Colon (tissue), 2 donors: ENCODE measurements at regions not wholly inside any gene's neighbourhood (a gene's known extent, or its start where the extent isn't known, plus 50 kb on each side); places are given as distances from the start of the nearest gene placed in this dataset.

ENCODE experiments used
- FAIRE-seq: peaks from 2 replicates; lab custom pipeline; 2012; peaks lifted over from hg19 to GRCh38; lab: Jason Lieb, UNC
- donor health status: control.
- donor health status: control.

DNA sequence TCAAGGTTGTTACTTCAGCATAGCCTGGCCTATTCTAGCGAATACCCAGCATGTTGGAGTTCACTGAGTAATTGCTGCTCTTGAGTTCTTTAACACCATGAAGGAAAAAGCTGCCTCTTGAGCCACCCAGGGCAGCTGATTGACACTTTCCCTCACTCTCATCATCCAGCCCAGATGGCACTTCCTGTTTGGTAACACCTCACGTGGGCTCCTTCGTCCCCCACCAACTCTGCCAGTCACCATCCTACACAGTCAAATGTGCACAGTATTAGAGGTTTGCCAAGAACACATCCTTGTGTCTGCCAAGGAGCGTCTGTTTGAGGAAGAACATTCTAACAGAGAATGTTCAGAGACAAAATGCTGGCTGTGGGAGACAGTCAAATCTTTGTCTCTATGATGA is 266.3 kb downstream of the RPLP1 start:
- no peak for FAIRE-seq

GRCh38 chr15:69719527-69720240 is 267.1 kb downstream of the RPLP1 start:
- no peak for FAIRE-seq

- FAIRE-seq: no peak
These were observed 267.9 kb downstream of the RPLP1 start for GRCh38 chr15:69720536-69720935.

GRCh38 chr15:69722924-69723323 is 270.3 kb downstream of the RPLP1 start:
- no peak for FAIRE-seq

GRCh38 chr15:69723404-69724096 is 270.9 kb downstream of the RPLP1 start:
- no peak for FAIRE-seq

- no peak for FAIRE-seq
These were observed 271.7 kb downstream of the RPLP1 start for GRCh38 chr15:69724333-69724732.

DNA sequence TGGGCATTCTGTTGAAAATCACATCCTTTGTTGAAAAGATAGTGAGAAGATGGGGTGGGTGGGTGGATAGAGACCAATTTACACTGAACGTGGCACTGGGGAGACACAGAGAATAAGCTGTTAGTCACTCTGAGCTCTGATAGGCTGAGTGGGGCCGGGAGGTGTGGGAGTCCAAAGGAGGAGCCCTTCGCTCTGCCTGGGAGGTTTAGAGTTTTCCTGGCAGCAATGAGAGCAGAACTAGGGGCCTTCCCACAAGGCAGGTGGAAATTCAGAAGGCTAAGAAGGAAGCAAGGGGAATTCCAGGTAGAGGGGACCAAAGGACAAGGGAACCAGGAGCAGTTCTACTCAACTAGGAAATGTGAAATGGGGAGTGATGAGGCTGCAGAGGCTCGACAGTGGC is 272.7 kb downstream of the RPLP1 start:
- no peak for FAIRE-seq

- no peak for FAIRE-seq
These were observed 273.3 kb downstream of the RPLP1 start for GRCh38 chr15:69725957-69726356.

- no peak for FAIRE-seq
These were observed 274.7 kb downstream of the RPLP1 start for GRCh38 chr15:69727121-69727924.

DNA sequence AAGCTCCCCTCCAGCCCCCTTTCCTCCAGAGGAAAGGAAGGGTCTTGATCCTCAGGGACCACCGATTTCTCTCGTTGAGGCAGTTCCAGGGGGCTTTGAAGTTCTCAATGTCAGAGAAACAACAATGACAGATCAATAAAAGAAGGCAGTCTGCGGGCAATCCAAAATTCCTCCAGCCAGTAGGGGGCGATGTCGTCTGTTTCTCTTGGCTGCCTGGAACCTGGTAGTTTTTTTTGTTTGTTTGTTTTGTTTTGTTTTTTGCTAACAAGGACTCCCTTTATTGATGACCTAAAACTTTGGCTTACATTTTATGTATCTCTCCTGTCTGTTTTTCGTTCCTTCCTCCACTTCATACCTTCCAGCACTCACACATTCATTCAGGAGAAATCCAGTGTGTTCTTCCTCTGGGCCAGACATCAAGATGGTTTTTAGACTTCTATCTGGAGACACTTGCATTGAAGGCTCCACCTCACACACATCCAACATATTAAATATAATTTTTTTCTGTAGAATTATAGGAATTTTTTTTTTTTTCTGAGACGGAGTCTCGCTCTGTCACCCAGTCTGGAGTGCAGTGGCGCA is 276.6 kb downstream of the RPLP1 start:
- no peak for FAIRE-seq

- no peak for FAIRE-seq
These were observed 277.9 kb downstream of the RPLP1 start for GRCh38 chr15:69730281-69731080.

DNA sequence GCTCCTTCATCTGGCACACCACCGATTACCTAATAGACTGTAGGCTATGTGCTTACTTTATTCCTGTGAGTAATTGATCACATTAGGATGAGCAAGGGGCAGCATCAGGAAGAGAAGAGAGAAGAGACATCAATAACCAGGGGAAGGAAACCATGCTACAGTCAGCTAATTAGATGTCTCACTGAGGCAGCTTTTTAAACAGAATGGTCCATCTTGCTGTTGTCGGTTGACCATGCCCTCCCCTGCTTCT is 278.4 kb downstream of the RPLP1 start:
- no peak for FAIRE-seq

DNA sequence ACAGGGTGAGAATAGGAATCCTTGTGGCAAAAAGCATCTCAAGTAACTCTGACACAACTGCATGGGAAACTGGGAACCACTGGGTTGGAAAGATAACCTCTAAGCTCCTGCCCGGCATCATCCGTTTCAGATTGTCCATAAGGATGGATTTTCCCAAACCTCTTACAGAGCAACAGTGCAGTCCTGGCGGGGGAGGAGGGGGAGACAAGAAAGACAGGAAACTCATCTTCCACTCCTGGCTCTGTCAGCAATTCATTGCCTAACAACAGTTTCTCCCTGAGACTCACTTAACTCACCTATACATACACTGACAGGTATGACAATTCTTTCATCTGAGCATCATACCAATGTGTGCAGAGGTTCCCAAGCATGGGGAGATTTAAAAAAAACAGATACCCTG is 279.0 kb downstream of the RPLP1 start:
- FAIRE-seq: no peak

GRCh38 chr15:69732133-69732532 is 279.5 kb downstream of the RPLP1 start:
- FAIRE-seq: no peak

DNA sequence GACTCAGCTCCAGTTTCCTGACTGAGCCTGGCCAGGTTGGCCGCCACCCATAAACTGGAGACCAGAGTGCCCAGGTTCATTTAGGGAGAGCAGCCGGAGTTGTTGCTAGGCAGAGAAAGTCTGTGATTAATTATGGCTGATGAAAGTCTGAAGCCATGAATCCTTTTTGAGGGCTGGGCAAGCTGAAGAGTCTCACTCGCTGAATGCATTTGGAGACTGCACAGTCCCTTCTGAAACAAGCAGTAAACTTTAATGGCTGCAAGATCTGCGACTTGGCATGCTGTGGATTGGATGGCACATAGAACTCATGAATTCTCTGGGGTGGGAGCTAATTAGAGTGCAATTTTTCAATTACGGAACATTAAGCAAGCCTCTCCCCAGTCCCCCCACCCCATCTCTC is 282.1 kb downstream of the RPLP1 start:
- FAIRE-seq: no peak

GRCh38 chr15:69735121-69735520 is 282.5 kb downstream of the RPLP1 start:
- no peak for FAIRE-seq

- FAIRE-seq: no peak
These were observed 283.5 kb downstream of the RPLP1 start for GRCh38 chr15:69736161-69736560.

GRCh38 chr15:69737916-69738315 is 285.3 kb downstream of the RPLP1 start:
- no peak for FAIRE-seq

DNA sequence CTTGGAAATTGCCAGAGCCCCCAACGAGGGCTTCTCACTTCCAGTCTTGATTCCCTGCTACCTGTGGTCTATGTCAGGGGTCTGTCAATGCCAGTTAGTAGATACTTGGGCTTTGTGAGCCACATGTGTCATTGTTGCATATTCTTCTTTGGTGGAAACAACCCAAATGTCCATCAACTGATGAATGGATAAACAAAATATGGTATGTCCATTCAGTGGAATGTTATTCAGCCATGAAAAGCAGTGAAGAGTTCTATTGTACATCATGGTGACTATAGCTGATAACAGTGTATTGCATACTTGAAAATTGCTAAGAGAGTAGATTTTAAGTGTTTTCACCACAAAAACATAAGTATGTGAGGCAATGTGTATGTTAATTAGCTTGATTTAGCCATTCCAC is 288.1 kb downstream of the RPLP1 start:
- FAIRE-seq: no peak

- FAIRE-seq: no peak
These were observed 289.7 kb downstream of the RPLP1 start for GRCh38 chr15:69742361-69742760.

- no peak for FAIRE-seq
These were observed 290.5 kb downstream of the RPLP1 start for GRCh38 chr15:69743091-69743490.
